ENCODE measurements at regions not wholly inside any gene's neighbourhood (a gene's known extent, or its start where the extent isn't known, plus 50 kb on each side); places are given as distances from the start of the nearest gene placed in this dataset.

GRCh38 chr1:220991959-220992704 lies 112.9 kb downstream of the HLX start:
- TF ChIP-seq RCOR1 (IDR thresholded peaks at IDR 0.05; ENCODE audit: low read length) = no peak
- TF ChIP-seq CTCF (IDR thresholded peaks at IDR 0.05) = no peak
- TF ChIP-seq JUND (IDR thresholded peaks at IDR 0.05) = no peak
- TF ChIP-seq EP300 (IDR thresholded peaks at IDR 0.05; ENCODE audit: borderline replicate concordance in 1 of 2, low read depth in 1 of 2, low read length in 1 of 2) = no peak
- TF ChIP-seq MAX (IDR thresholded peaks at IDR 0.05; ENCODE audit: low read depth) = no peak
